ENCODE measurements at regions not wholly inside any gene's neighbourhood (a gene's known extent, or its start where the extent isn't known, plus 50 kb on each side); places are given as distances from the start of the nearest gene placed in this dataset.
"Not testable (repeated sequence)": the region's sequence is repeated elsewhere in the genome, so short reads cannot be mapped to it uniquely, and the experiment has no call there.

GRCh38 chr2:13266166-13266565 is 549.4 kb downstream of the TRIB2 start:
- no peak for DNase-seq

- DNase-seq: no peak
Observed at GRCh38 chr2:13284688-13285087, 568.0 kb downstream of the TRIB2 start.

GRCh38 chr2:13289310-13289709 is 572.6 kb downstream of the TRIB2 start:
- no peak for DNase-seq

GRCh38 chr2:13308478-13308805 is 591.7 kb downstream of the TRIB2 start:
- DNase-seq: not testable (repeated sequence)

GRCh38 chr2:13308989-13309388 is 592.3 kb downstream of the TRIB2 start:
- DNase-seq: no peak

GRCh38 chr2:13332060-13332459 is 615.3 kb downstream of the TRIB2 start:
- DNase-seq: no peak

- not testable (repeated sequence) for DNase-seq
Observed at GRCh38 chr2:13334071-13334470, 617.3 kb downstream of the TRIB2 start.

GRCh38 chr2:13334545-13334944 is 617.8 kb downstream of the TRIB2 start:
- no peak for DNase-seq

GRCh38 chr2:13335862-13336535 is 619.3 kb downstream of the TRIB2 start:
- DNase-seq: no peak

- DNase-seq: no peak
Observed at GRCh38 chr2:13351068-13351467, 634.3 kb downstream of the TRIB2 start.

- DNase-seq: no peak
Observed at GRCh38 chr2:13353083-13353482, 636.3 kb downstream of the TRIB2 start.

- DNase-seq: no peak
Observed at GRCh38 chr2:13354031-13354430, 637.3 kb downstream of the TRIB2 start.

- not testable (repeated sequence) for DNase-seq
Observed at GRCh38 chr2:13381928-13382327, 665.2 kb downstream of the TRIB2 start.

GRCh38 chr2:13389172-13389571 is 672.4 kb downstream of the TRIB2 start:
- DNase-seq: not testable (repeated sequence)

- DNase-seq: no peak
Observed at GRCh38 chr2:13390676-13391075, 673.9 kb downstream of the TRIB2 start.

- no peak for DNase-seq
Observed at GRCh38 chr2:13401312-13401711, 684.6 kb downstream of the TRIB2 start.

GRCh38 chr2:13413989-13414388 is 697.3 kb downstream of the TRIB2 start:
- DNase-seq: no peak

- no peak for DNase-seq
Observed at GRCh38 chr2:13414897-13415296, 698.2 kb downstream of the TRIB2 start.

GRCh38 chr2:13433954-13434353 is 717.2 kb downstream of the TRIB2 start:
- no peak for DNase-seq

GRCh38 chr2:13443554-13444261 is 727.0 kb downstream of the TRIB2 start:
- not testable (repeated sequence) for DNase-seq

GRCh38 chr2:13462464-13462863 is 745.7 kb downstream of the TRIB2 start:
- no peak for DNase-seq

- no peak for DNase-seq
Observed at GRCh38 chr2:13466076-13466475, 749.3 kb downstream of the TRIB2 start.

- DNase-seq: no peak
Observed at GRCh38 chr2:13474538-13474937, 757.8 kb downstream of the TRIB2 start.

GRCh38 chr2:13480057-13480456 is 763.3 kb downstream of the TRIB2 start:
- DNase-seq: no peak

GRCh38 chr2:13481201-13481600 is 764.5 kb downstream of the TRIB2 start:
- DNase-seq: no peak

All from NCI-H1105 (cell line).